HG03060 (cell line): ENCODE measurements at regions not wholly inside any gene's neighbourhood (a gene's known extent, or its start where the extent isn't known, plus 50 kb on each side); places are given as distances from the start of the nearest gene placed in this dataset.
A peak's percentile ranks its signal among the peaks of the same experiment; 100 is the strongest.
"Not testable (repeated sequence)": the region's sequence is repeated elsewhere in the genome, so short reads cannot be mapped to it uniquely, and the experiment has no call there.

Experiments
- ATAC-seq: cut with Tn5 transposase; IDR thresholded peaks from one replicate; pipeline ENCODE4 v1.9.1; 2021; ENCODE audit warnings: low read depth, moderate number of reproducible peaks; ENCODE audit not compliant: unreplicated experiment

DNA sequence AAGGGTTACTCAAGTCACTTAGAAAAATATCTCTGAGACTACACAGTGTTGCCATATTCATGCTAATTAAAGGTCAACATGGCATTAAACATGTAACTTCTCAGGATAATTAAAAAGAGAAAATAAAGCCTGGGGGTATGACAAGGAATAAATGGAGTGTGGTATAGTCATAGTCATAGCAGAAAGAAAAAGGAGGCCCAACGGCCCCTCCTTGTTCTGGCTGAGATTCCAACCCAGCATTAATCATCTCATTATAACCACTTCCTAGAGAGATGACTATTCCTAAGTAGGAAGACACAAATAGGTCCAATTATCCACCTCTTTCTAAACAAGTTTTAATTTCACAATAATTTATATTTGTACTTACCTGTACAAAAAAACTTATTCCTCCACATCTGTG, 778.4 kb upstream of the AADAT start:
- ATAC-seq: no peak

DNA sequence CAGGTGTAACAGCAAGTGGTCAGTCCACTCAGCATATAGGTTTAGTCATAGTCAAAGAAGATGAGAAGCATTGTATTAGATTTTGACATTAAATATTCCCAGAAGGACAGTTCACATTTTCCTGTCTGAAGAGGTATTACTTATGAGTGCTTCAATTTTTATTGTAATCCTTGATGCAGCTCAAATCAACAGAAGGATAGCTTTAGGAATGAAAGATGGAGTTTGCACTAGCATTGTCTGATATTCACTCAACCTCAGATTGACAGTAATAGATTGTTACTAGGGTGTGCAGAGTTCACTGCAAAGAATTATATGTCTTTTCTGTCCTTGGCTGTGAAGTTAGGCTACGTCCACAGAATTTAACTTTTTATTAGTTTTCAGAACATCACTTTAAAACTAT, 764.3 kb upstream of the AADAT start:
- ATAC-seq: no peak

DNA sequence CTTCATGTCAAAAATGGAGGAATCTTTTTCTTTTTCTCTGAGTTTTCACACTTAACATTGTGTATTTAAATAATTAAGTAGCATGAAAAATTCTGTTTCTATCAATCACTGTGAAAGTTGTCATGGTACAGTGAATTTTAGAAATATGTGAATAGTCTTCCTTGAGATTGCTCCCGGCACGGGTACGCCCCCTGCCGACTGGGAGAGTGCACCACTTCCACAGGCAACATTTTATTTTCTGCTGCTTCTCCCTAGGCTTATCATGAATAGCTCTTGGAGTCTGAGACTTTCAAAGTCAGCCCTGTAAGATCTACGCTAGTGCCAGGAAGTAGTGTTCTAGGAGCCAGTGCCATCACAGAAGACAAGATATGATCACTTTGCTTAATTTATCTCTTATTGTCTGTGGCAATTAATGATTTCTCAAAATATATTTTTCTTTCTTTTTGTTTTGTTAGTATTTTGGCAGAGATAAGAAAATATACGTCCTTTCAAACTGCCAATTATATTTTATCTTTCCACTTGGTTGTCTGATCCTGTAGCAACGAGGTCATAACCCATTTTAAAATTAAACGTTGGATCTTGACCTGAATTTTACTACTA, 763.8 kb upstream of the AADAT start:
- ATAC-seq: peak; percentile 62

DNA sequence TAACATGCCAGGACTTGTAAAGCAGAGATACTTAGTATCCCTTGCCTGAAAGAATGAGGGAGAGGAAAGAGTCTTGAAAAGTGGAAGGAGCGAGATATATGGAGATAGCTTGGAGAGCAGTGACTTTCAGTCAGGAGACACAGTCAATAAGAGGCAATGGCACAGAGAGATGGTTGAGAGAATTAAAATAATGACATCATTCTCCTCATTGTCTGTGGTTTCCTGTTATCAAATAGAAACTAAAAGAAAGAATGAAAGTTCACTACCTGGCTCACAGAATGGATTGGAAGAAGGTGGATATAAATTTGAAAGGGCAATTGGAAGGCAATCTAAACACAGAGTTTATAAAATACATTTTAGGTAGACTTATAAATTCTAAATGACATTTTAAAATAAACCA, 760.2 kb upstream of the AADAT start:
- ATAC-seq: no peak

DNA sequence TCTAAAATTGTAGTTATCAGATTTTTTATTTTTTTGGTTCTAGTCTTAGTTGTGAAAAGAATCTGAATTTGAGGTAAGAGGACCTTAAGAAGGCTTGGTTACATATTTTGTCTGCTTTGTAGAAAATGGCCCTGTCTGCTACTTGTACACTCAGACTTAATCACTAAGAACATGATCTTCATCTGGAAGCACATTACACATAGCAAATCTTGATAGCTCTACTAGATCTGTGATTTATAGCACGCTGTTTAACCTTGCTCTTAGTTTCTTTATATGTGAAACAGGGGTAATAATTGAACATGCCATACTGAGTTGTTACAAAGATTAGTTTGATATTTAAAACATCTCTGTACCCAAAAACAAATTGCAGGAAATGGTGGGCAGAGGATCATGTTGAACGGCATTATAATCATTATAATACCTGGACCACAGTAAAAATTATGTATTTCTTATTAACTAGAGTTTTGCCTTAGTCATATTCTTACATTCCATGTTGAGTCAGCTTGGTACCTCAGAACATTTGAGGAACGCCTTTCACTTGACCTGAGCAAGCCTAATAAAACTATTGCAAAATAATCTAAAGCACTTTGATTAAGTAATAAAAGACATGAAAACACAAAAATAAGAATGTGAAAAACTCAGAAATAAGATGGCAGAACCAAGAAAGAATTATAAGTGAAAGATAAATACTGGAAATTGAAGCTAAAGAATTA, 738.0 kb upstream of the AADAT start:
- no peak for ATAC-seq

DNA sequence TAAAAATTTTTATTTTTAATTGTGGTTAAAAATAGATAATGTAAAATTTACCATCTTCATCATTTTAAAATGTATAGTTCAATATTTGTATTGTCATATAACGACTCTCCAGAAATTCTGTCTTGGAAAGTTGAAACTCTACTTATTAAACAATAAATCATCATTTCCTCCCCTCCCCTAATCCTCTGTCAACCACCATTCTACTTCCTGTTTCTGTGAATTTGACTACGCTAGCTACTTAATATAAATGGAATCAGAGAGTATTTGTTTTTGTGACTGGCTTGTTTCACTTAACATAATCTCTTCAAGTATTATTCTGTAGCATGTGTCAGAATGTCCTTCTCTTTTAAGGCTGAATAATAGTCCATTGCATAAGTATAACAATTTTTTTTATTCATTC, 729.0 kb upstream of the AADAT start:
- no peak for ATAC-seq

DNA sequence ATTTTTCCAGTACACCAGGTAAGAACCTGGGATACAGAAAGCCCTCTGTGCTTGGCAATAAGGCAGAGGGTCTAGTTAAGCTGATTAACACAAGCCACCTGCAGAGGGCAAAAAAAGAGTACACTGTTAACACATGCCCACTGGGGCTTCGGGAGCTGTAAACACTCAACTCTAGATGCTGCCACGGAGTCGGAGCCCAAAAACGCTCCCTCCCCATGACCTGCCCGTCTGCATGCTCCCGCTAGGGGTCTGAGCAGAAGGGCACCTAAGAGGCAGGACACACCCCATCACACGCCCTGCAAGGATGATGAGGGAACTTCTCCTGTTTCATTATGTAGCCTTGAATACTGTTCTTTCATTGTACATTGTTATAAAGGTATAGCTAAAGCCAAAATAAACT, 715.6 kb upstream of the AADAT start:
- no peak for ATAC-seq

DNA sequence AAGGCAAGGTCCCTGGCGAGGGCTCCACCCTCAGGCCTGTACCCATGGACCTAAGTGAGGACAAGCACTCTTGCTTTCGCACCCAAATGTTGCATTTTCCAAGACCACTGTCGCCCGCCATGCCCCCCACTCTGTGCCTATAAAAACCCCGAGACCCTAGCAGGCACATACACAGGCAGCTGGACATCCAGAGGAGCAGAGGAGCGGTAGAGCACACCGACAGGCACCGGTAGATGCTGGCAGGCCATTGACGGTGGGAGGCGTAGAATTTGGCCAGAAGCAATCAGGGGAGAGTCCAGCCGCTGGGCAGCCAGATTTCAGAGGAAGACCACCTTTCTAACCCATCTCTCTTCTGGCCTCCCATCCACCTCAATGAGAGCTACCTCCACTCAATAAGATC, 715.2 kb upstream of the AADAT start:
- no peak for ATAC-seq

DNA sequence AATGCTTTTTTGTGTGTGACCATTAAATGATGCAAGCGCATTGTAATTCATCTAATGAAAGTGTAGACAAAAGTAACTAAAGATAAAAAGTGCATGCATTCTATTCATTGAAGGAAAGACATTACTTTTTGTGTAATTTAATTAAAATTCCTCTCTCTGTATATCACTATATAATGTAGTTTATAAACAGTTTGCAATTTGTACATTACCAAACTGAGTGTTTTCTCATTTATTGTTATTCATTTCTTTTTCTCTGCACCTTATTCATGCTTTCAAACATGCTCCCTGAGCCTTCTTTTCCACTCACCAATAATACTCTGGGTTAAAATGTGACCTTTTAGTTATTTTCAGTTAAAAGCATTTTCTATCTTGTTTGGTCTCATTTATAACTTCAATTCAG, 713.7 kb upstream of the AADAT start:
- ATAC-seq: no peak

DNA sequence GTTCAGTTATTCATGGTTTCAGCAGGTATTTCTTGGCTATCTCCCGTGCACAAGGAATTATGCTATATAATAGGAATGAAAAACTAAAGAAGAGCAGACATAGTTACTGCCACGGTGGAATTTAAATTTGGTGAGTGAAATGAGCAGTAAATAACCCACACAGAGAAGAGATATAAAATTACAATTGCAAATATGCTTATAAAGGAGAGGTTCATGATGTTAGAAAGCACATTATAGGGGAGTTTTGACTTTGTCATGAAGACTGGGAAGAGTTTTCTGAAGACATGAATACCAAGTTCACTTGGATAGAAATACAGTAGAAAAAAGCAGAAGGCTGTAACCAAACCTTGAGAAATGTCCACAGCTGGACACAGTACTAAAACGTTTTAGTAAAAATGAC, 712.0 kb upstream of the AADAT start:
- ATAC-seq: no peak

DNA sequence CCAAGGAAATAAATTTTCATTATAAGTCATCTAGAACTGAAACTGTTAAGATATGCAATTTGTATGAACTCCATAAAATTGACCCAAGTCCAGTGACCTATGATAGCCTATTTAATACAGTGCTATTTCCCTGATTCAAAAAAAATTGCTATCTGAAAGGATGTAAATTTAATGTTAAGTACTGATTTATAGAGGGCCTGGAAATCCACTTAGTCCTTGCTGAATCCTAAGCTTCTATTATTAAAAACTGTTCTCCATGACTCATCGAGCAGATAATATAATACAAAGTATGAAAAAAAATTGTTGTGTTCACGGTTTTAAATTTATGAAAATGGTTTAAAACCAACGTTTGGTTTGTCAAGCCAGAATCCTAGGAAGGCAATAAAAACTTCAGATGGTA, 704.8 kb upstream of the AADAT start:
- no peak for ATAC-seq

DNA sequence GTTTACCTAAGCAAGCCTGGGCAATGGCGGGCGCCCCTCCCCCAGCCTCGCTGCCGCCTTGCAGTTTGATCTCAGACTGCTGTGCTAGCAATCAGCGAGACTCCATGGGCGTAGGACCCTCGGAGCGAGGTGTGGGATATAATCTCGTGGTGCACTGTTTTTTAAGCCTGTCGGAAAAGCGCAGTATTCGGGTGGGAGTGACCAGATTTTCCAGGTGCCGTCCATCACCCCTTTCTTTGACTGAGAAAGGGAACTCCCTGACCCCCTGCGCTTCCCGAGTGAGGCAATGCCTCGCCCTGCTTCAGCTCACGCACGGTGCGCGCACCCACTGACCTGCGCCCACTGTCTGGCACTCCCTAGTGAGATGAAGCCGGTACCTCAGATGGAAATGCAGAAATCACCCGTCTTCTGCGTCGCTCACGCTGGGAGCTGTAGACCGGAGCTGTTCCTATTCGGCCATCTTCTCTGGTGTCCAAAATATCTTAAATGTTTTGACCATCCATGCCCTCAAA, 698.8 kb upstream of the AADAT start:
- ATAC-seq: not testable (repeated sequence)

DNA sequence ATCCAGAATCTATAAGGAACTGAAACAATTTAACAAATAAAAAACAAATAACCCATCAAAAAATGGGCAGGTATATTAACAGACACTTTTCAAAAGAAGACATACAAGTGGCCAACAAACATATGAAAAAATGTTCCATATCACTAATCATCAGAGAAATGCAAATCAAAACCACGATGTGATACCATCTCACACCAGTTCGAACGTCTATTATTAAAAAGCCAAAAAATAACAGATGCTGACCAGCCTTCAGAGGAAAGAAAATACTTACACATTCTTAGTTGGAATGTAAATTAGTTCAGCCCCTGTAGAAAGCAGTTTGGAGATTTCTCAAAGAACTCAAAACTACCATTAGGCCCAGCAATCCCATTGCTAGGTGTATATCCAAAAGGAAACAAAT, 687.9 kb upstream of the AADAT start:
- no peak for ATAC-seq

DNA sequence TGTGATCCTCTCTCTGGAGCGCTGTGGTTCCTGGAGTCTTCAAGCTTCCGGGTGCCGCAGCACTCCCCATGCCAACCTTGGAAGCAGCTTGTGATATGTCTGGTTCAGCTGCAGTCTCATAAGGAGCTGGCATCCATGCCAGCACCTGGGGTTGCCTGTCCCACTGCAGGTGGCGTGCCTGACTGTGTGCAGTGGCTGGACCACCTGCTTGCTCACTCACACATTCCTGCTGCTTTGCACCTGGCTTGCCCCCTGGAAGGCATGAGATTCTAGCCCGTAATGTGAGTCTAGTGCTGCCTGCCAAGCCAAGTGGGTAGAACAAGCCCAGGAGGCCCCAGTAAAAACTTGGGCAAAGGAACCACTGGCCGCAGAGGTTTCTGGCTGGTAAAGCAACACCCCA, 687.2 kb upstream of the AADAT start:
- no peak for ATAC-seq

DNA sequence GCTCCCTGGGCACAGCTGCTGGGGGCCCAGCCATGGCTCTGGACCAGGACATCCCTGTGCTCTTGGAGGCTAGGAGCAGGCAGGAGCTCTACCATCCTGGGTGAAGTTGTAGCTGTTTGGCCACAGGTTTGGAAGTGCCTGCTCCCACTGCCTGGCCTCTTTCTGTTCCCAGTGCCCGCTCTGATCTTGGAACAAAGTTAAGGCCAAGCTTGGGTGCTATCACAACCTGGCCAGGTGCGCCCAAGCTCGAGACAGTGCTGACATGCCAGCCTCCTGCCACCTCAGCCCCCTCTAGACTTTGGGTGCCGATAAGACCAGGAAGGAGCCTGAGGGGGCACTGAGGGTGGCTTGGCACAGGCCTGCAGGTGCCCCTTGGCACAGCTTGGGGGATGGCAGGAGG, 686.1 kb upstream of the AADAT start:
- no peak for ATAC-seq

DNA sequence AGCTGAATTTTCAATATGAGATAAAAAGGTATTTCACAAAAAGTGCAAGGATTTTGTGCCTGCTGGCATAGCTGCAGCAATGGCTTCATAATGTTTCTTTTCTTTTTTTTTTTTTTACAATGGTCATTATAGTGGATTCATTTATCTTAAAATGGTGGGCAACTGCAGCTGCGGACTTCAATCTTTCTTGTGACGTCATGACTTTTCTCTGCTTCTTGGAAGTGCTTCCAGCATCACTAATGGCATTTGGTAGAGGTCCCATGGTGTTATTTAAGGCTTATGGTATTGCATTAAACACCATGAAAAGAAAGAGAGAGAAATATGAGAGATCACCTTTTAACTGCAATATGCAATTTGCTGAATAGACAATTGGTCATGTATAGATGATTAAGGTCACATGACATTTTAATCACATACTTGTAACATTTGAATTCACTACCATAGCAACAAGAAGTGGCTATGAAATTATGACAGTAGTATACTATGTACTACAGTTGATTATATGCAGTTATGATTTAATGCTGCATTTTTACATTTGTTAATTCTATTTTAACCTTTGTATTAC, 684.0 kb upstream of the AADAT start:
- ATAC-seq: no peak

DNA sequence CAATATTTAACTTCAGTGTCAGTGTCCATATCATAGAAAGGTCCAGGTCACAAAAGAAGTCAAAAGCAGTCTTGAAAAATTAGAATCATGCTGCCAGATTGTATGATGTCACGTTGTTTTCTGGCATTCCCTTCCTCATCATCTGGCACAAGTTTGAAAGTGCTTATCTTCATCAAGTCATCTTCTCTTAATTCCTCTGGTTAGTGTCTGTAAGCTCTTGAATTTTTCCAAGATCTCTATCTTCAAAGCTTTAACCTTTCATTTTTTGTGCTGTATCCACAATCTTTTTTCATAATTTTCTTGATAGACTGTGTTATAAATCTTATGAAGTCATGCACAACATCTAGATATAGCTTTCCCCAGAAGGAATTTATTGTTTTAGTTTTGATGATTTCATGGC, 682.7 kb upstream of the AADAT start:
- ATAC-seq: no peak

DNA sequence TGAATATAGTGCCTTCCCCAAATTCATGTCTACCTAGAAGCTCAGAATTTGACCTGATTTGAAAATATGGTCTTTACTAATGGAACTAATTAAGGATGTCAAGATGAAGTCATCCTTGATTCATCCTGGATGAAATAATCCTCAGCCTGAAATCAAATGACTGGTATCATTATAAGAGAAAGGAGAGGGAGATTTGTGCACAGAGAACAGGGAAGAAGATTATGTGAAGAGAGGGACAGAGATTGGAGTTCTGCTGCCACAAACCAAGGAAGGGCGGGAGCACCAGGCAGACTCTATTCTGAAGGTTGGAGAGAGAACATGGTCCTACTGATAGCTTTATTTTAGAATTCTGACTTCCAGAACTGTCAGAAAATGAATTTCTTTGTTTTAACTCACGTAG, 680.9 kb upstream of the AADAT start:
- no peak for ATAC-seq

DNA sequence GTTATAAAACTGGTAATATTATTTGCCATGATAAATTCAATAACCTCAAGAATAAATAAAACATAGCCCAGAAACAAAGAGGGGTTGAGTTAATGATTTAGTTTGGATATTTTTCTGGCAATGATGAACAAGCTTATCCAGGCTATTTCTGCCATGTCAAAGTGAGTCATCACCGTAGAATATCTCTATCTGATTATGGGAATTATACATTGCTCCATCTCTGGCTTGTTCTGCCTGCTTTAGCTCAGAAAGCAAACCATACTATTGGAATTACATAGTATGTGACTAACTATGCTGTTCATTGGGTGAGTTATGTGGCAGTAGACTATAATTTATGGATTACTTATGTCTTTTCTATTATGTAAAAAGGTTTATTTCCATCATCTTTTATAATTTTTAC, 680.1 kb upstream of the AADAT start:
- no peak for ATAC-seq

DNA sequence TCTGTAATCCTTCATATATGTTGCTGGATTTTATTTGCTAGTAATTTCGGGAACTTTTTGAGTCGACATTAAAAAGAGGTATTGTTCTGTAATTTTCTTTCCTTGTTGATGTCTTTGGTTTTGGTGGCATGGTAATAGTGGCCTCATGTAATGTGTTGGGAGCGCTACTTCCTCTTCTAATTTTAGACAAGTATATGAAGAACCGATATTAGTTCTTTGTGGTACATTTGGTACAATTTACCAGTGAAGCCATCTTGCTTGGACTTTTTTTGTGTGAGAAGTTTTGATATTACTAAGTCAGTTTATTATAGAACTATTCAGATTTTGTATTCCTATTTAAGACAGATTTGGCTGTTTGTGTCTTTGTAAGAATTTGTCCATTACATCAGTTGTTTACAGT, 669.2 kb upstream of the AADAT start:
- ATAC-seq: no peak

DNA sequence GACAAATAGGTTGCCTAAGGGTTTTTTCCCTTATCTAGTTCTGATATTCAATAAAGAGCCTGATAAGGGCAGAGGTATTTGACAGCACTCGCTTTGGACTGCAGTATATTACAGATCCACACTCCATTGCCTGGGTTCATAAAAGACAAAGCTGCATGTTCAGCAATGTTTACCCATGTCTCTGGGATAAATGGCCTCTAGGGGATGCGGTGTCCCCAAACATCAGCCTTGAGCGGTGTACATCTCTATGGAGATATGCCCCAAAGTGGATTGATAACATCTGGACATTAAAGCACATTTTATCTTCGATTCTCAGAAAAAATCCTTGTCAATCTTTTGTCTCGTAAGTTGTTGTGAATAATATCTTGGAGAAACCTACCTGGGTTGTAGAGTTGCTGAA, 660.8 kb upstream of the AADAT start:
- ATAC-seq: no peak

DNA sequence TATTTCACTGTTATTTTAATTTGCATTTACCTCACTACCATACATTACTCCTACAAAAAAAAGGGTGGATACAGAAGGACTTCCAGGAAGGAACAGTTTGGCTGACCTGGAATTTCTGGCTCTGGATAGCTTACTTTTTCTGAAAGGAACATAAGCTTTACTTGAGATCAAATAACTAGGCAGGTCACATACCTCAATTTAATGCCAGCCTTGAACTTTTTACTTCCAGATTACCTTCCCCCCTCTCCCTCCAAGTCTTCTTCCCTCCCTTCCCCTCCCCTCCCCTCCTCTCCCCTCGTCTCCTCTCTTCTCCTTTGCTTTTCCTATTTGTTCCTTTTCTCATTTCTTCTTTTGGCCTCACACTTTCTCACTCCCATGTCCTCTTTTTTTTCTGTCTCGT, 659.2 kb upstream of the AADAT start:
- ATAC-seq: no peak
